ENCODE measurements at regions not wholly inside any gene's neighbourhood (a gene's known extent, or its start where the extent isn't known, plus 50 kb on each side); places are given as distances from the start of the nearest gene placed in this dataset.
"Not testable (repeated sequence)": the region's sequence is repeated elsewhere in the genome, so short reads cannot be mapped to it uniquely, and the experiment has no call there.

DNA sequence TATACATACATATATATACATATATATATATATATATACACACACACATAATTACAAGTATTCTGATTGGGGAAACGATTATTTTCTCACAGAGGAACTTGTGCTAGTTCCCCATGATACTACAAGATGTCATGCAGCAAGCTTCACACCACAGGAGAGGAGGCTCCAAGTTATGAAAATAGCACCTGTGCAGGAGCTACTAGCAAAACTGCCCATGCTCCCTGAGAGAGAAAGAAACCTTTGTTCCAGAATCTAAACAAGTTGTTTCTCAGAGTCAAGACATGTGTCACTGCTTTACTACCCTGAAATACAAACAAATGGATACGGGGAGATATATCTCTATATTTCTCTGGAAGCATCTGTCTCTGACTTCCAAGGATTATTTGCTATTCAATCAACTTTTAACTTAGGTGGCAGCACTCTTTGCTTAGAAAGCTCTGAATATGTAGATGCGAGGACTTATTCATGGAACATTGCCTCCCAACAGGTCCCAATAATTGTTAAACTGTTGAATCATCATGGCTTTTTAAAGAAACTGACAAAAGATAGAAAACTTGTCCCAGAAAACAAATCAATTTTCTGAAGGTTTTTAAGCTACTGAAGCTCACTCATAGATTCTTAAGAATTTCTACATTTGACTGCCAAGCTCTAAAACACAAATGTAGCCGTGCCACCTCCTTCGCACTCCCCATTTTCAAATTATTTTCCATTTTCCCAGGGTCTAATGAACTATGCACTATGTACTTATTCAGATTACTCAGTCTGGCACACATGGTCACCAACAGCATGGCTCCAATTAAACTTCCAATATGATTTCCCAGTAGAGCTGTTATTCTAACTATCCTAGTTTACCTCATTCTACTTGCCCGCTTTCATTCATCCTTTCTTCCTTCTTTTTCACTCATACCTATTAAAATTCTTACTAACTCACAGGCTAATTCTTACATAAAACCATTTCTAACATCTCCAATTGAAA, 929.1 kb downstream of the LTN1 start:
- TF ChIP-seq, protein P1, sequence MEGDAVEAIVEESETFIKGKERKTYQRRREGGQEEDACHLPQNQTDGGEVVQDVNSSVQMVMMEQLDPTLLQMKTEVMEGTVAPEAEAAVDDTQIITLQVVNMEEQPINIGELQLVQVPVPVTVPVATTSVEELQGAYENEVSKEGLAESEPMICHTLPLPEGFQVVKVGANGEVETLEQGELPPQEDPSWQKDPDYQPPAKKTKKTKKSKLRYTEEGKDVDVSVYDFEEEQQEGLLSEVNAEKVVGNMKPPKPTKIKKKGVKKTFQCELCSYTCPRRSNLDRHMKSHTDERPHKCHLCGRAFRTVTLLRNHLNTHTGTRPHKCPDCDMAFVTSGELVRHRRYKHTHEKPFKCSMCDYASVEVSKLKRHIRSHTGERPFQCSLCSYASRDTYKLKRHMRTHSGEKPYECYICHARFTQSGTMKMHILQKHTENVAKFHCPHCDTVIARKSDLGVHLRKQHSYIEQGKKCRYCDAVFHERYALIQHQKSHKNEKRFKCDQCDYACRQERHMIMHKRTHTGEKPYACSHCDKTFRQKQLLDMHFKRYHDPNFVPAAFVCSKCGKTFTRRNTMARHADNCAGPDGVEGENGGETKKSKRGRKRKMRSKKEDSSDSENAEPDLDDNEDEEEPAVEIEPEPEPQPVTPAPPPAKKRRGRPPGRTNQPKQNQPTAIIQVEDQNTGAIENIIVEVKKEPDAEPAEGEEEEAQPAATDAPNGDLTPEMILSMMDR (IDR thresholded peaks at IDR 0.05; ENCODE audit: borderline replicate concordance, control extremely low read depth, extremely low read depth, insufficient read depth, missing control alignments) = no peak
- in situ Hi-C loops (cut with MboI; ENCODE audit: low sequenced_read_pairs, unreplicated experiment) = no loop called here
- DNase-seq (ENCODE audit: low spot score) = no peak

DNA sequence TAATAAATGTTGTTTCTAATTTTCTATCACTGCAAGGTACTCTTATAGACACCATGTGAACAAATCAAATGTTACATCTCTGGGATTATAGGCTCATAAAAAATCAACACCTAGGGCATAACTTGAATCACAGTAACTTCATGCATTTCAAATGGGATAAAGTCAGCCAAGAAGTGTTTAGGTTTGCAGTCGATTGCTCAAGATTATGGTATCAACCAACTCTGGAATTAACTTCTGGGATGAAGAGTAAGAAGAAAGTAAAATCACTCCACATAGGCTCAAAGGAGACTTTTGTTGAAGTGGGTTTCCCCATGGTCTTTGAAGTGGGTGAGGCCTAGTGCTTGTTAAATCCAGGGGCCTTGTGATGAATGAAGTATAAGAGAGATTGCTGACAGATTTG, 939.7 kb downstream of the LTN1 start:
- DNase-seq (ENCODE audit: low spot score); in situ Hi-C loops (cut with MboI; ENCODE audit: low sequenced_read_pairs, unreplicated experiment): not testable (repeated sequence)

DNA sequence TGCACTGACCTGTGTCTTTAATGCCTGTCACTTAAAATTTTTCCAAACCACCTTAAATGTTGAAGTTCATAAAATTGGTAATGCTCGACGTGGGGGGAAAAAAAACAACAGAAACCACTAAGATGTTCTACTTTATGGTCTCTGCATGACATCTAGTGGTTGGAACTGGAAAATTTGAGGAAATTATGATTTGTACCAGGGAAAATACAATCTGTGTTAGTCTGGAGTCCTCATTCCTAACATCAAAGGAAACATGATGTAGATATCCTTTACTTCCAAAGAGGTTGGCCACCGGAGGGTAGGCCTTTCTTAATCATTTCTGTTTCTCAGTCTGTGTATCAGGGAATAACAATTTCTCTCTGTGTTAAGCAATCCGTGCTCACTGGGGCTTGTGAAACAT, 941.0 kb downstream of the LTN1 start:
- DNase-seq (ENCODE audit: low spot score); in situ Hi-C loops (cut with MboI; ENCODE audit: low sequenced_read_pairs, unreplicated experiment): not testable (repeated sequence)

DNA sequence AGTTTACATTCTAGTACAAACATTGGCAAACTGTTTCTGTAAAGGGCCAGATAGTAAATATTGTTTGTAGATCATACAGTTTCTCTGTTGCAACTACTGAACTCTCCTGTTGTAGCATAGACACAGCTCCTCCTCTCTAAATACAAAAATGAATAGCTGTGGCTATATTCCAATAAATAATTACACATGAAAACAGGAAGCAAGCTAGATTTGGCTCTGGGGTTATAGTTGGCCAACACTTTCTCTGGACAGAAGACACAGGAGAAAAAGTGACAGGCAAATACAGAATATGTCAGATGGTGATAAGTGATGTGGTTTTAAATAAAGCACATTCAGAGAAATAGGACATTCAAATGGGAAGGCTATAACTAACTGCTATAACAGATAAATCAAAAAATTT, 957.0 kb downstream of the LTN1 start:
- DNase-seq (ENCODE audit: low spot score); in situ Hi-C loops (cut with MboI; ENCODE audit: low sequenced_read_pairs, unreplicated experiment): not testable (repeated sequence)

DNA sequence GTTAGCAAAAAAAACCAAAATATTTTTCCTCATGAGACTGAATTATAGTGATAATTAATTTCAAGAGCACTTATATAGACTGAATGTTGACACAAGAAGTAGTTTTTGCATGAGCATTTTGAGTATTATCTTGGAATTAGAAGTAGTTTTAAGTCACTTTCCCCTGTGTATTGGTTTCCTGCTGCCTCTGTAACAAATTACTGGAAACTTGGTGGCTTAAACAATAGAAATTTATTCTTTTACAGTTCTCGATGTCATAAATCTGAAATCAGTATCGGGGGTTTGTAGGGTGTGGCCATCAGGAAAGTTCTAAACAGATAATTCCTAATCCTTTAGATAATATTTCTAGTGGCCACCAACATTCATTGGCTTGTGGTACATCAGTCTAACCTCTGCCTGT, 957.8 kb downstream of the LTN1 start:
- not testable (repeated sequence) for DNase-seq (ENCODE audit: low spot score)

DNA sequence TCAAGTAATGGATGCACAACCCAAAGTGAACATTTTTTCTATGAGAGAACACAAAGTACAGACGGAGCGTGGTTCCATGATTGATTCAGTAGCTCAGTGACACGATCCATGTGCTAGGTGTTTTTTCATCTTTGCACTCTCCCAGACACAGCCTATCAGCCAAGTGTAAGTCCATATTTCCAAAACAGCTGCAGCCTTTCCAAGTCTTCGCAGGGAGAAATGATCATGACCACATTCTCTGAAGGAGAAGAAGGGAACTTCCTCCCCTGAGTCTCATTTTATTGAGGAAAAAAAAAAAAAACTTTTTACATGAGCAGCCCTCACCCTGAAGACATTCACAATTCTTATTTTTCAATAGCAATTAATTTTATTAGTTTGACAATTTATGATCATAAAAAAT, 958.3 kb downstream of the LTN1 start:
- in situ Hi-C loops (cut with MboI; ENCODE audit: low sequenced_read_pairs, unreplicated experiment); DNase-seq (ENCODE audit: low spot score): not testable (repeated sequence)

More for the DNA sequence above, 957.8 kb downstream of the LTN1 start:
- in situ Hi-C loops (cut with MboI; ENCODE audit: low sequenced_read_pairs, unreplicated experiment) = not testable (repeated sequence)

DNA sequence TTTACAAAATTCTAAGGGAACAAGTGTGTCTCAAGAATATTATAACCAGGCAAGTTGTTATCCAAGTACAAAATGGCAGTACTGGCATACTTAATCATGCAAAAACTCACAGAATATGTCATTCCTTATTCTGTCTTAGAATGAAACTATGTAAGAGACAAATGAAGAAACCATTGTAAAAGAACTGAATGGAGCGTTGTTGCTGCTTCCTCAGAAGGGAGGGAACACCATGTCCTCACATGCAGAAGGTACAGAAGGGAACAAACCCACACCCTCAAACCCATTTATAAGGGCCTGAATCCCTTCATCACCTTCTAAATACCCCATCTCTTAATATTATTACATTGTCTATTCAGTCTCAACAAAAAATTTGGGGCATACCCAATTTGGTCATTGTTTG, 960.0 kb downstream of the LTN1 start:
- DNase-seq (ENCODE audit: low spot score); in situ Hi-C loops (cut with MboI; ENCODE audit: low sequenced_read_pairs, unreplicated experiment): not testable (repeated sequence)

DNA sequence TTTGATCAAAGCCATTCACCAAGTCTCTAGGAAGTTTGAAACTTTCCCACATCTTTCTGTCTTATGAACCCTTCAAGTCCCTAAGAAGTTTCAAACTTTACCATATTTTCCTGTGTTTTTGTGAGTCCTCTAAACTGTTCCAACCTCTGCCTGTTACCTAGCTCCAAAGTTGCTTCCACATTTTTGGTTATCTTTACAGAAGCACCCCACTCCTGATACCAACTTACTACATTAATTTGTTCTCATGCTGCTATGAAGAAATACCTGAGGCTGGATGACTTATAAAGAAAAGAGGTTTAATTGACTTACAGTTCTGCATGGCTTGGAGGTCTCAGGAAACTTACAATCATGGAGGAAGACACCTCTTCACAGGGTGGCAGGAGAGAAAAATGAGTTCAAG, 961.6 kb downstream of the LTN1 start:
- in situ Hi-C loops (cut with MboI; ENCODE audit: low sequenced_read_pairs, unreplicated experiment); DNase-seq (ENCODE audit: low spot score): not testable (repeated sequence)

DNA sequence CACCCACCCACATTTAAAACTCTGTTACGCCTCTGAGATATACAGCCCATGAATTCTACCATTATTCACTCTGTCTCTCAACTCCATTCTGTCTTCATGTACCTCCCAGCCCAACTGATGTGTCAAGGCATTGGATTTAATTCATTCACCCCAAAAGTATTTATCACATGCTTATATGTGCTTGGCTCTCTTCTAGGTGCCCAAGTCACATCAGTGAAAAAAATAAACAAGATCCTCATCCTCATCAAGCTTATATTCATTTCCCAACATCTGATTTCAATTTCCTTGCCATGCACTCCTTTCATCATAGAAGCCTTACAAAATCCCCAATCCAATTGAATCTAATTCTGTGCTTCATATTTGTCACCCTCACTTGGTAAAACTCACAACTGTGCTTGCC, 967.6 kb downstream of the LTN1 start:
- TF ChIP-seq, protein P1 (IDR thresholded peaks at IDR 0.05; ENCODE audit: borderline replicate concordance, control extremely low read depth, extremely low read depth, insufficient read depth, missing control alignments) = no peak
- DNase-seq (ENCODE audit: low spot score) = no peak

DNA sequence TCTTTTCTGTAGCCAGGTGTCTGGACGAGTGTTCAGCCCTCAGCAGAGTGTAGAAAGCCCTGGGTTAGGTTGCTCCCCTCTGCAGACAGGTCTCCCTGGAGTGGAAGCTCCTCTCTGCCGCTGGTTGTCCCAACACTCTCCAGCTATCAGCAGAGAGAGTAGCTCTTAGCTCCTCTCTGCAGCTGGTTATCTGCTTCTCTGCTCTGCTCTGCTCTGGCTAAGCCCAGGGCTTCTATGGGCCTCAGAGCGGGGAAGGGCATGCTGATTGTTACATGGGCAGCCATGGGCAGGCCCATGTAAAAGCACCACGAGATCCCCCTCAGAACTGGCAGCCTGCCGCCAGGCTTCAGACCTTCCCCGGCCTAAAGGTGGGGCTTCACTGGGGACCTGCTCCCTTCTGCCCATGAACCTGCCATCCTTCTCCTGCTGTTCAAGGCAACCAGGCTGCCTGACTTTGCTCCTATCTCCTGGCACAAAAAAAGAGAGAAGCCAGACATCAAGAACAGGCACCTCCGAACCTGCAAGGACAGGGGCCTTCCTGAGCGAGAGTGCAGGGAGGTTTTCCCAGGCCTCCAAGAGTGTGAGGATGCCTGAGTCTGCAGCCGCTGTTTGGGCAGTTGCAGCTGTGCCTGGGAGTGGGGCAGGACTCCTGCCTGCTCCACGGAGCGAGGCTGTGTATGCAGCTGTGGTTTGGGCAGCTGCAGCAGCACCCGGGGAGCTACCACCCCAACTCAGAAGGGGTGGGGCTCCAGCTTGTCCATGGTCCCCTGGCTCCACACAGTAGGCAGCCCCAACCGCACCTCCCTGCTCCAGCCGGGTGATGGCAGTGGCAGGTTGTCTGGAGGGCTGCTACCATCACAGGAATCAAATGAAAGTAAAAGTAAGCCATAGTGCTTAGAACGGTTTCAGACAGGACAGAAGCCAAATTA, 973.7 kb downstream of the LTN1 start:
- TF ChIP-seq, protein P1 (IDR thresholded peaks at IDR 0.05; ENCODE audit: borderline replicate concordance, control extremely low read depth, extremely low read depth, insufficient read depth, missing control alignments) = no peak
- no peak for DNase-seq (ENCODE audit: low spot score)
- in situ Hi-C loops (cut with MboI; ENCODE audit: low sequenced_read_pairs, unreplicated experiment) = no loop called here

More for the DNA sequence above, 967.6 kb downstream of the LTN1 start:
- in situ Hi-C loops (cut with MboI; ENCODE audit: low sequenced_read_pairs, unreplicated experiment) = no loop called here
